Endothelial cell of umbilical vein (primary cell): ENCODE measurements at regions not wholly inside any gene's neighbourhood (a gene's known extent, or its start where the extent isn't known, plus 50 kb on each side); places are given as distances from the start of the nearest gene placed in this dataset.

Source experiments
- EZH2 ChIP-seq: IDR thresholded peaks from 2 replicates; pipeline ENCODE4 v1.6.1; 2012; ENCODE audit warnings: borderline replicate concordance, low read depth, mild to moderate bottlenecking, moderate library complexity, low read length, inconsistent platforms; ENCODE audit not compliant: severe bottlenecking
- FOS ChIP-seq: IDR thresholded peaks from 2 replicates; pipeline ENCODE4 v1.6.1; 2011; ENCODE audit warnings: mild to moderate bottlenecking, low read length, moderate library complexity, borderline replicate concordance; ENCODE audit not compliant: insufficient read depth
- GATA2 ChIP-seq: IDR thresholded peaks from 2 replicates; pipeline ENCODE4 v1.7.0; 2011; ENCODE audit warnings: low read depth, mild to moderate bottlenecking, moderate library complexity, mixed read lengths, low read length; ENCODE audit not compliant: insufficient read length, insufficient read depth
- JUN ChIP-seq: IDR thresholded peaks from 2 replicates; pipeline ENCODE4 v1.6.1; 2011; ENCODE audit warnings: borderline replicate concordance, low read depth; ENCODE audit not compliant: insufficient read length, insufficient read depth
- MYC ChIP-seq: IDR thresholded peaks from one replicate; pipeline ENCODE4 v1.6.1; 2011; ENCODE audit warnings: mild to moderate bottlenecking, low read depth, low read length
- POLR2A ChIP-seq: IDR thresholded peaks from 2 replicates; pipeline ENCODE4 v1.6.1; 2012; ENCODE audit warnings: low read depth, mild to moderate bottlenecking, control low read depth, low read length
- POLR2AphosphoS5 ChIP-seq: IDR thresholded peaks from 2 replicates; pipeline ENCODE4 v1.6.1; 2012; ENCODE audit warnings: low read depth, mild to moderate bottlenecking, control low read depth, low read length, moderate library complexity; ENCODE audit not compliant: insufficient read depth
- TF ChIP-seq, protein P1 (sequence below), 2 donors: IDR thresholded peaks; 1 replicate in 1 of 2; 2 replicates in 1 of 2; pipeline ENCODE4 v1.5.1; 2011; ENCODE audit warnings: low read length in 2 of 2, mild to moderate bottlenecking in 2 of 2, moderate library complexity in 2 of 2, control low read depth in 1 of 2, inconsistent platforms in 1 of 2, low read depth in 1 of 2; ENCODE audit not compliant: insufficient read depth in 1 of 2; ENCODE audit errors: extremely low read depth in 1 of 2
- TF ChIP-seq, protein P2 (sequence below): IDR thresholded peaks from 2 replicates; pipeline ENCODE4 v1.6.1; 2011; ENCODE audit not compliant: insufficient read depth, insufficient read length

- TF ChIP-seq, protein P1, sequence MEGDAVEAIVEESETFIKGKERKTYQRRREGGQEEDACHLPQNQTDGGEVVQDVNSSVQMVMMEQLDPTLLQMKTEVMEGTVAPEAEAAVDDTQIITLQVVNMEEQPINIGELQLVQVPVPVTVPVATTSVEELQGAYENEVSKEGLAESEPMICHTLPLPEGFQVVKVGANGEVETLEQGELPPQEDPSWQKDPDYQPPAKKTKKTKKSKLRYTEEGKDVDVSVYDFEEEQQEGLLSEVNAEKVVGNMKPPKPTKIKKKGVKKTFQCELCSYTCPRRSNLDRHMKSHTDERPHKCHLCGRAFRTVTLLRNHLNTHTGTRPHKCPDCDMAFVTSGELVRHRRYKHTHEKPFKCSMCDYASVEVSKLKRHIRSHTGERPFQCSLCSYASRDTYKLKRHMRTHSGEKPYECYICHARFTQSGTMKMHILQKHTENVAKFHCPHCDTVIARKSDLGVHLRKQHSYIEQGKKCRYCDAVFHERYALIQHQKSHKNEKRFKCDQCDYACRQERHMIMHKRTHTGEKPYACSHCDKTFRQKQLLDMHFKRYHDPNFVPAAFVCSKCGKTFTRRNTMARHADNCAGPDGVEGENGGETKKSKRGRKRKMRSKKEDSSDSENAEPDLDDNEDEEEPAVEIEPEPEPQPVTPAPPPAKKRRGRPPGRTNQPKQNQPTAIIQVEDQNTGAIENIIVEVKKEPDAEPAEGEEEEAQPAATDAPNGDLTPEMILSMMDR (IDR thresholded peaks at IDR 0.05; ENCODE audit: extremely low read depth in 1 of 2, insufficient read depth in 1 of 2, low read depth in 1 of 2, low read length in 2 of 2) = no peak
- TF ChIP-seq POLR2A (no peak), EZH2 (no peak), POLR2AphosphoS5 (no peak), FOS (no peak), MYC (no peak), JUN (no peak), GATA2 (no peak)
- TF ChIP-seq, protein P2, sequence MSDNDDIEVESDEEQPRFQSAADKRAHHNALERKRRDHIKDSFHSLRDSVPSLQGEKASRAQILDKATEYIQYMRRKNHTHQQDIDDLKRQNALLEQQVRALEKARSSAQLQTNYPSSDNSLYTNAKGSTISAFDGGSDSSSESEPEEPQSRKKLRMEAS = no peak
Measured at GRCh38 chr2:34892766-34893165, 1293.7 kb upstream of the FAM98A start.
